OCI-LY7 (cell line): ENCODE measurements at regions not wholly inside any gene's neighbourhood (a gene's known extent, or its start where the extent isn't known, plus 50 kb on each side); places are given as distances from the start of the nearest gene placed in this dataset.
"Not testable (repeated sequence)": the region's sequence is repeated elsewhere in the genome, so short reads cannot be mapped to it uniquely, and the experiment has no call there.

Source experiments
- BruUV-seq: library from RNA; stranded (reverse); fragments of 400-500 nt; replicated peaks from 2 replicates; lab custom pipeline; 2021; lab: Mats Ljungman, UMichigan
- CTCF ChIA-PET: fragments of 300-600 bp; sonication (Branson Sonifier 250); formaldehyde crosslinking; loops from one replicate; lab custom pipeline; 2022; ENCODE audit warnings: antibody characterized with exemption; ENCODE audit not compliant: unreplicated experiment; lab: Charles Lee
- POLR2A ChIA-PET: fragments of 300-600 bp; sonication (Branson Sonifier 250); formaldehyde crosslinking; loops from one replicate; lab custom pipeline; 2022; ENCODE audit warnings: antibody characterized with exemption; lab: Charles Lee
- DNase-seq: peaks from one replicate; pipeline ENCODE4 v3.0.0-alpha.2; 2015; ENCODE audit warnings: low spot score
- H2AFZ ChIP-seq: fragments of 200-600 bp; sonication (generic), shearing (Covaris generic); 2 replicates; pipeline ENCODE4 v1.6.1; 2014; ENCODE audit warnings: mild to moderate bottlenecking, antibody characterized with exemption, low read length, moderate library complexity
- H3K27ac ChIP-seq: fragments of 200-600 bp; sonication (generic); 2 replicates; pipeline ENCODE4 v1.5.1; 2014; ENCODE audit warnings: mixed run types, low read depth, mild to moderate bottlenecking, moderate library complexity, low read length, inconsistent platforms; ENCODE audit not compliant: poor library complexity, severe bottlenecking
- H3K36me3 ChIP-seq: fragments of 200-600 bp; sonication (generic); 2 replicates; pipeline ENCODE4 v1.6.1; 2014; ENCODE audit warnings: mild to moderate bottlenecking, antibody characterized with exemption, low read length, moderate library complexity, mixed read lengths; ENCODE audit not compliant: insufficient read depth
- H3K4me1 ChIP-seq: fragments of 200-600 bp; sonication (generic); 2 replicates; pipeline ENCODE4 v1.5.1; 2014; ENCODE audit warnings: mild to moderate bottlenecking, low read length; ENCODE audit not compliant: insufficient read depth, poor library complexity, severe bottlenecking
- H3K4me2 ChIP-seq: fragments of 200-600 bp; sonication (generic); 2 replicates; pipeline ENCODE4 v1.6.1; 2014; ENCODE audit warnings: mild to moderate bottlenecking, low read length
- H3K4me3 ChIP-seq: fragments of 200-600 bp; sonication (generic); 2 replicates; pipeline ENCODE4 v1.5.1; 2014; ENCODE audit warnings: mild to moderate bottlenecking, low read depth, low read length; ENCODE audit not compliant: poor library complexity, severe bottlenecking
- H3K79me2 ChIP-seq: fragments of 200-600 bp; sonication (generic); 2 replicates; pipeline ENCODE4 v1.6.1; 2016; ENCODE audit warnings: low read depth, mild to moderate bottlenecking, low read length, moderate library complexity, mixed read lengths; ENCODE audit not compliant: insufficient read depth
- H3K9me2 ChIP-seq: fragments of 200-600 bp; sonication (generic); 2 replicates; pipeline ENCODE4 v1.6.1; 2016; ENCODE audit warnings: mild to moderate bottlenecking, low read length, mixed read lengths; ENCODE audit not compliant: insufficient read depth
- H3K9me3 ChIP-seq: fragments of 200-600 bp; sonication (generic); 2 replicates; pipeline ENCODE4 v1.6.1; 2014; ENCODE audit warnings: mild to moderate bottlenecking, mixed run types, low read length, mixed read lengths
- H4K20me1 ChIP-seq: fragments of 200-600 bp; sonication (generic); 2 replicates; pipeline ENCODE4 v1.6.1; 2014; ENCODE audit warnings: mild to moderate bottlenecking, antibody characterized with exemption, low read length, moderate library complexity, mixed read lengths; ENCODE audit not compliant: insufficient read depth
- CTCF ChIP-seq: fragments of 200-600 bp; sonication (generic); conservative IDR thresholded peaks from 2 replicates; pipeline ENCODE4 v1.5.1; 2014; ENCODE audit warnings: mild to moderate bottlenecking, antibody characterized with exemption, low read length, moderate library complexity, mixed read lengths
- EZH2phosphoT487 ChIP-seq: fragments of 200-600 bp; sonication (generic); IDR thresholded peaks from 2 replicates; pipeline ENCODE4 v1.6.1; 2018; ENCODE audit warnings: low read depth, borderline replicate concordance, mild to moderate bottlenecking, mixed run types, antibody characterized with exemption, low read length, moderate library complexity, mixed read lengths
- intact Hi-C: fragments of 100-400 bp; cut with micrococcal nuclease; formaldehyde crosslinking; loops from one replicate; pipeline ENCODE4 v1.10.0; 2022; ENCODE audit not compliant: unreplicated experiment

DNA sequence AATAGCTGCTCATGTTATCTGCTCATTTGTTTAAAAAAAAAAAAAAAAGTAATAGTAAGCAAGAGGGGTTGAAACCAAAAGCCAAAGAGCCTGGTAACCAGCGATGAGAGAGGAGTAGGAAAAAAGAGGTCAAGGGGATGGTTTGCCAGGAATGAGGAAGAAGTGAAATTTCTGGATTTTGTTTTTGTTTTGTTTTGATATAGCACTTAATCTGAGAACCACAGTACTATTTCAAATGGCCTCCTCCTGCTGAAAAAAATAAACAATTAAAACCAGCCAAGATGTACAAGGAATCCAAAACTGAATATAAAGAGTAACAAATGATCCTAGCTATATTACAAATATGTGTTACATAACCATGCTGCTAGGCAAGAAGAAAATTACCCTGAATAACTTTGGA lies 213.1 kb downstream of the FGFR2 start:
- Histone ChIP-seq H3K27ac (no peak overlapping the region), H3K9me2 (no peaks in the 10 kb centered on the region), H3K4me1 (no peaks in the 10 kb centered on the region), H3K9me3 (no peaks in the 10 kb centered on the region), H3K79me2 (no peaks in the 10 kb centered on the region), H2AFZ (no peak overlapping the region), H4K20me1 (no peaks in the 10 kb centered on the region), H3K4me2 (no peak overlapping the region), H3K4me3 (no peak overlapping the region), H3K36me3 (no peaks in the 10 kb centered on the region)
- no peak for TF ChIP-seq CTCF
- ChIA-PET POLR2A (no interaction called here), CTCF (no interaction called here)
- intact Hi-C loops, result no loop called here
- BruUV-seq, result no TSS peak
- DNase-seq, result no peak

GRCh38 chr10:121392657-121393056 lies 205.6 kb downstream of the FGFR2 start:
- intact Hi-C loops, result no loop called here
- BruUV-seq, result no TSS peak
- no peak for TF ChIP-seq EZH2phosphoT487
- TF ChIP-seq CTCF, result no peak

DNA sequence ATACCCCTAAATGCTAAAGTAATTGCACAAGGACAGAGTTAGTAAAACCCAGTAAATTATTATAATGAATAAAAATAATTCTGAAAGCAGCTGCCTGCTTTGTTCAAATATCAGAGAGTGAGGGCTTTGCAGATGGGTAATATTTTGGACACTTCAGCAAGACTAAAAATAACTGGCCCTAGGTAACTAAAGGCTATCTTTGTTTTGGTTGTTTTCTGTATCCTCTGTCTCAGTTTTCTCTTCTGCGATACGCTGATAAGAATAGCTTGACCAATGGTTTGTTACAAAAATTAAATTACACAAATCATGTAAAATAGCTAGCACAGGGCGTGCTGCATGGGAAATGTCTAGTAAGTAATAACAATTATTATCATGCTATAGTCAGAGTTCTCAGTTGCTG lies 204.7 kb downstream of the FGFR2 start:
- Histone ChIP-seq H3K79me2 (no peaks in the 10 kb centered on the region), H3K4me1 (no peaks in the 10 kb centered on the region), H3K27ac (no peak overlapping the region), H2AFZ (no peak overlapping the region), H3K4me3 (no peak overlapping the region), H3K9me2 (no peaks in the 10 kb centered on the region), H3K4me2 (no peak overlapping the region), H4K20me1 (no peaks in the 10 kb centered on the region), H3K9me3 (no peaks in the 10 kb centered on the region), H3K36me3 (no peaks in the 10 kb centered on the region)
- intact Hi-C loops, result no loop called here
- BruUV-seq, result no TSS peak
- CTCF ChIA-PET, result no interaction called here
- no peak for DNase-seq
- POLR2A ChIA-PET, result no interaction called here
- no peak for TF ChIP-seq EZH2phosphoT487
- no peak for TF ChIP-seq CTCF

More at GRCh38 chr10:121392657-121393056, 205.6 kb downstream of the FGFR2 start:
- Histone ChIP-seq H3K27ac (no peak overlapping the region), H3K79me2 (no peaks in the 10 kb centered on the region), H3K4me2 (no peak overlapping the region), H2AFZ (no peak overlapping the region), H4K20me1 (no peaks in the 10 kb centered on the region), H3K4me3 (no peak overlapping the region), H3K4me1 (no peaks in the 10 kb centered on the region), H3K9me2 (no peaks in the 10 kb centered on the region), H3K36me3 (no peaks in the 10 kb centered on the region), H3K9me3 (no peaks in the 10 kb centered on the region)
- POLR2A ChIA-PET, result no interaction called here
- CTCF ChIA-PET, result no interaction called here
- DNase-seq, result no peak

GRCh38 chr10:121400507-121400906 lies 197.7 kb downstream of the FGFR2 start:
- H3K36me3 ChIP-seq, H2AFZ ChIP-seq, H4K20me1 ChIP-seq, H3K27ac ChIP-seq, H3K4me1 ChIP-seq, DNase-seq, POLR2A ChIA-PET, H3K4me3 ChIP-seq, H3K9me3 ChIP-seq, H3K4me2 ChIP-seq, H3K9me2 ChIP-seq, BruUV-seq, H3K79me2 ChIP-seq, intact Hi-C loops, CTCF ChIA-PET: not testable (repeated sequence)
